ENCODE measurements at regions not wholly inside any gene's neighbourhood (a gene's known extent, or its start where the extent isn't known, plus 50 kb on each side); places are given as distances from the start of the nearest gene placed in this dataset.

- Histone ChIP-seq H3K27ac (no peak overlapping the region), H3K27me3 (no peaks in the 10 kb centered on the region), H3K4me1 (no peaks in the 10 kb centered on the region), H3K9me3 (no peaks in the 10 kb centered on the region), H3K36me3 (no peaks in the 10 kb centered on the region), H3K4me3 (no peak overlapping the region)
- TF ChIP-seq CTCF (IDR thresholded peaks at IDR 0.05) = no peak
- no peak for DNase-seq (ENCODE audit: low spot score in 2 of 2)
- intact Hi-C loops (cut with DNase I) = no loop called here
Observed at GRCh38 chr6:23306251-23306950, 737.0 kb downstream of the HDGFL1 start.

- Histone ChIP-seq H3K4me3 (no peak overlapping the region), H3K9me3 (no peaks in the 10 kb centered on the region), H3K36me3 (no peaks in the 10 kb centered on the region), H3K4me1 (no peaks in the 10 kb centered on the region), H3K27ac (no peak overlapping the region), H3K27me3 (no peaks in the 10 kb centered on the region)
- DNase-seq (ENCODE audit: low spot score in 2 of 2) = no peak
- TF ChIP-seq CTCF (IDR thresholded peaks at IDR 0.05) = no peak
- intact Hi-C loops (cut with DNase I) = no loop called here
Observed at GRCh38 chr6:23307516-23307915, 738.1 kb downstream of the HDGFL1 start.

- no peak for TF ChIP-seq CTCF (IDR thresholded peaks at IDR 0.05)
- Histone ChIP-seq H3K4me3 (no peak overlapping the region), H3K36me3 (no peaks in the 10 kb centered on the region), H3K27me3 (no peaks in the 10 kb centered on the region), H3K9me3 (no peaks in the 10 kb centered on the region), H3K4me1 (no peaks in the 10 kb centered on the region), H3K27ac (no peak overlapping the region)
- no peak for DNase-seq (ENCODE audit: low spot score in 2 of 2)
- intact Hi-C loops (cut with DNase I) = no loop called here
Observed at GRCh38 chr6:23308166-23308565, 738.8 kb downstream of the HDGFL1 start.

GRCh38 chr6:23311211-23311610, 741.8 kb downstream of the HDGFL1 start:
- Histone ChIP-seq H3K27me3 (no peaks in the 10 kb centered on the region), H3K9me3 (no peaks in the 10 kb centered on the region), H3K36me3 (no peaks in the 10 kb centered on the region), H3K4me1 (no peaks in the 10 kb centered on the region), H3K4me3 (no peak overlapping the region), H3K27ac (no peak overlapping the region)
- DNase-seq (ENCODE audit: low spot score in 2 of 2) = no peak
- intact Hi-C loops (cut with DNase I) = no loop called here
- no peak for TF ChIP-seq CTCF (IDR thresholded peaks at IDR 0.05)

- intact Hi-C loops (cut with DNase I) = no loop called here
- no peaks in the 10 kb centered on the region for H3K36me3 ChIP-seq
- no peaks in the 10 kb centered on the region for H3K27me3 ChIP-seq
- no peaks in the 10 kb centered on the region for H3K9me3 ChIP-seq
- TF ChIP-seq CTCF (IDR thresholded peaks at IDR 0.05) = no peak
- H3K4me1 ChIP-seq = no peaks in the 10 kb centered on the region
- H3K27ac ChIP-seq = no peak overlapping the region
- H3K4me3 ChIP-seq = no peak overlapping the region
- no peak for DNase-seq (ENCODE audit: low spot score in 2 of 2)
Observed at GRCh38 chr6:23316131-23316530, 746.8 kb downstream of the HDGFL1 start.

- no peak overlapping the region for H3K4me3 ChIP-seq
- no peak for TF ChIP-seq CTCF (IDR thresholded peaks at IDR 0.05)
- H3K36me3 ChIP-seq = no peaks in the 10 kb centered on the region
- no peaks in the 10 kb centered on the region for H3K27me3 ChIP-seq
- H3K27ac ChIP-seq = no peak overlapping the region
- H3K4me1 ChIP-seq = no peaks in the 10 kb centered on the region
- H3K9me3 ChIP-seq = no peaks in the 10 kb centered on the region
- intact Hi-C loops (cut with DNase I) = no loop called here
- no peak for DNase-seq (ENCODE audit: low spot score in 2 of 2)
Observed at GRCh38 chr6:23316931-23317330, 747.6 kb downstream of the HDGFL1 start.
